ENCODE measurements at regions not wholly inside any gene's neighbourhood (a gene's known extent, or its start where the extent isn't known, plus 50 kb on each side); places are given as distances from the start of the nearest gene placed in this dataset.

DNA sequence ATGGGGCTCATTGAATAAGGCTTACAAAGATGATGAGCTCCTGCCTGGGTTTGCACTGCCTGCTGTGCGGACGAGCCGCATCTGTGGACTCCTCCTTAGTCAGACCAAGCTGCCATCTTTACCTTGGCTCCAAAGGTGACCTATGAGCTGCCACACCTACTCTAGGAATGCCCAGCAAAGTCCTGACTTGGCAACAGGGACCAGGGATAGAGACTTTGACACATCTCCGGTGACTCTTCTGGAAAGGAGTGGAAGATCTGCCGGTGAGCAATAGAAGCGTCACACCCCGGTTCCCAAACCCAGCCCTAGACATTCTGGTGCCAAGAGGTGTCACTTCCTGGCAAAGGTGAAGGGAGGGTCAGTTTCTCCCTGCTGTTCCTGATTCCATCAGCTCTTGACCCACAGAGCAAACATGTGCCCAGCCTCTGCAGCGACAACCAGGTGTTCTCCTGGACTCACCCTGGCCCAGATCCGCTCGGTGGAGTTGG is 50.2 kb upstream of the GTF3A start:
- Histone ChIP-seq H2AFZ (ENCODE audit: low read depth) (no peak overlapping the region), H3K36me3 (ENCODE audit: insufficient read depth) (no peaks in the 10 kb centered on the region), H3K4me2 (no peak overlapping the region), H3K79me2 (ENCODE audit: insufficient read depth, low read depth) (no peaks in the 10 kb centered on the region), H3K27ac (no peak overlapping the region), H3K4me1 (ENCODE audit: low read depth, poor library complexity, severe bottlenecking) (peaks cover 9% of the 10 kb centered on the region), H3K4me3 (IDR thresholded peaks at IDR 0.05; ENCODE audit: insufficient read depth, low read depth, low read length) (no peak overlapping the region), H3K9ac (no peak overlapping the region), H4K20me1 (ENCODE audit: insufficient read depth) (no peaks in the 10 kb centered on the region), H3K27me3 (ENCODE audit: insufficient read depth, low read depth) (no peaks in the 10 kb centered on the region)
- TF ChIP-seq, protein P1, sequence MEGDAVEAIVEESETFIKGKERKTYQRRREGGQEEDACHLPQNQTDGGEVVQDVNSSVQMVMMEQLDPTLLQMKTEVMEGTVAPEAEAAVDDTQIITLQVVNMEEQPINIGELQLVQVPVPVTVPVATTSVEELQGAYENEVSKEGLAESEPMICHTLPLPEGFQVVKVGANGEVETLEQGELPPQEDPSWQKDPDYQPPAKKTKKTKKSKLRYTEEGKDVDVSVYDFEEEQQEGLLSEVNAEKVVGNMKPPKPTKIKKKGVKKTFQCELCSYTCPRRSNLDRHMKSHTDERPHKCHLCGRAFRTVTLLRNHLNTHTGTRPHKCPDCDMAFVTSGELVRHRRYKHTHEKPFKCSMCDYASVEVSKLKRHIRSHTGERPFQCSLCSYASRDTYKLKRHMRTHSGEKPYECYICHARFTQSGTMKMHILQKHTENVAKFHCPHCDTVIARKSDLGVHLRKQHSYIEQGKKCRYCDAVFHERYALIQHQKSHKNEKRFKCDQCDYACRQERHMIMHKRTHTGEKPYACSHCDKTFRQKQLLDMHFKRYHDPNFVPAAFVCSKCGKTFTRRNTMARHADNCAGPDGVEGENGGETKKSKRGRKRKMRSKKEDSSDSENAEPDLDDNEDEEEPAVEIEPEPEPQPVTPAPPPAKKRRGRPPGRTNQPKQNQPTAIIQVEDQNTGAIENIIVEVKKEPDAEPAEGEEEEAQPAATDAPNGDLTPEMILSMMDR (conservative IDR thresholded peaks at IDR 0.05; ENCODE audit: low read depth, low read length) = no peak
